ENCODE measurements at regions not wholly inside any gene's neighbourhood (a gene's known extent, or its start where the extent isn't known, plus 50 kb on each side); places are given as distances from the start of the nearest gene placed in this dataset.
"Not testable (repeated sequence)": the region's sequence is repeated elsewhere in the genome, so short reads cannot be mapped to it uniquely, and the experiment has no call there.

DNA sequence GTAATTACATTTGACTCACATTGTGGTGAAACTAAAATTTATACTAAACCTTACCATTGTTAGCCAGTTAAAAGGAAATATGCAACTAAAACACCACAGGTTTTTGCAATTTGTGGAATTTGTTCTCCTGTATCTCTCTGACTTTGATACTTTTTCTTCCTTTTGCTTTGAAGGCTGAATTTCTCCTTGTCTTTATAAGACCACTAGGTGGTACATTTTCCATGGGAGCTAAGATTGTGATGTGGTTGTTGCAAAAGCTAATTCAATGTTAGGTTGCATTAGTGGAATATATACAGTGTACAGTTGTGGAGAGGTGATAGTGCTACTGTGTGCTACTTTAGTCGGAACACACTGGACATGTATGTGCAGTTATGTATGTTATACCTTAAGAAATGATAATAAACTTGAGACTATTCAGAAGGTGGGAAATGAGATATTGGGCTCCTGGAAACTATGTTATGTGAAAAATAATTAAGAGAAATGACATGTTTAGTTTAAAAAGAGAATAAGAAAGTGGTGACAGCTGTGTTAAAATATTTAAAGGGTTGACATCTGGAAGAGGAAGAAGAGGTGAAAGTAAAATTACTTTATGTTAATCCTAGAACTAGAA, 70.3 kb downstream of the ARL9 start:
- TF ChIP-seq, protein P1, sequence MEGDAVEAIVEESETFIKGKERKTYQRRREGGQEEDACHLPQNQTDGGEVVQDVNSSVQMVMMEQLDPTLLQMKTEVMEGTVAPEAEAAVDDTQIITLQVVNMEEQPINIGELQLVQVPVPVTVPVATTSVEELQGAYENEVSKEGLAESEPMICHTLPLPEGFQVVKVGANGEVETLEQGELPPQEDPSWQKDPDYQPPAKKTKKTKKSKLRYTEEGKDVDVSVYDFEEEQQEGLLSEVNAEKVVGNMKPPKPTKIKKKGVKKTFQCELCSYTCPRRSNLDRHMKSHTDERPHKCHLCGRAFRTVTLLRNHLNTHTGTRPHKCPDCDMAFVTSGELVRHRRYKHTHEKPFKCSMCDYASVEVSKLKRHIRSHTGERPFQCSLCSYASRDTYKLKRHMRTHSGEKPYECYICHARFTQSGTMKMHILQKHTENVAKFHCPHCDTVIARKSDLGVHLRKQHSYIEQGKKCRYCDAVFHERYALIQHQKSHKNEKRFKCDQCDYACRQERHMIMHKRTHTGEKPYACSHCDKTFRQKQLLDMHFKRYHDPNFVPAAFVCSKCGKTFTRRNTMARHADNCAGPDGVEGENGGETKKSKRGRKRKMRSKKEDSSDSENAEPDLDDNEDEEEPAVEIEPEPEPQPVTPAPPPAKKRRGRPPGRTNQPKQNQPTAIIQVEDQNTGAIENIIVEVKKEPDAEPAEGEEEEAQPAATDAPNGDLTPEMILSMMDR (IDR thresholded peaks at IDR 0.05), result peak; percentile 20
- Histone ChIP-seq H3K4me1 (no peaks in the 10 kb centered on the region), H3K4me2 (ENCODE audit: low read length) (no peak overlapping the region), H2AFZ (no peak overlapping the region), H3K27me3 (ENCODE audit: control insufficient read depth, insufficient read depth, low read length) (no peaks in the 10 kb centered on the region), H3K4me3 (ENCODE audit: low read depth, low read length) (no peak overlapping the region), H3K27ac (no peak overlapping the region), H3K9me3 (ENCODE audit: control insufficient read depth, low read length) (no peaks in the 10 kb centered on the region), H3K79me2 (no peaks in the 10 kb centered on the region), H3K9ac (no peak overlapping the region), H3K36me3 (ENCODE audit: control insufficient read depth, insufficient read depth, low read length) (no peaks in the 10 kb centered on the region)

DNA sequence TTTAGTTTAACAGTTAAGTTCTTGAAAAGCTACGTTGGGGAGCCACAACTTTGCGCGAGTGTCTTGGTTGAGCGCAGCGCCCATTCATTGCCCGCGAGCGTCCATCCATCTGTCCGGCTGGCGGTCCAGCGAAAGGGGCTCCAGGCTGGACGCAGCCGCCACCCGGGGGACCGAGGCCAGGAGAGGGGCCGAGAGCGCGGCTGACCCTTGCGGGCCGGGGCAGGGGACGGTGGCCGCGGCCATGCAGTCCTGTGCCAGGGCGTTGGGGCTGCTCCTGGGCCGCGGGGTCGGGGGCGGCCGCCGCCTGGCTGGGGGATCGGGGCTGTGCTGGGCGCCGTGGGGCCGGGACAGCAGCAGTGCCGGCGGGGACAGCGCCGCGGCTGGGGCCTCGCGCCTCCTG, 86.8 kb downstream of the ARL9 start:
- H3K79me2 ChIP-seq; H3K9ac ChIP-seq; H3K4me1 ChIP-seq; H3K9me3 ChIP-seq (ENCODE audit: control insufficient read depth, low read length); H3K4me2 ChIP-seq (ENCODE audit: low read length); H3K4me3 ChIP-seq (ENCODE audit: low read depth, low read length); H3K27ac ChIP-seq; H2AFZ ChIP-seq; H3K27me3 ChIP-seq (ENCODE audit: control insufficient read depth, insufficient read depth, low read length); H3K36me3 ChIP-seq (ENCODE audit: control insufficient read depth, insufficient read depth, low read length): not testable (repeated sequence)

Data from parathyroid adenoma (tissue), 2 donors.